Liver (tissue), 8 donors: ENCODE measurements at regions not wholly inside any gene's neighbourhood (a gene's known extent, or its start where the extent isn't known, plus 50 kb on each side); places are given as distances from the start of the nearest gene placed in this dataset.

Source experiments
- DNase-seq: peaks from one replicate; pipeline ENCODE4 v3.0.0-alpha.2; 2017; ENCODE audit warnings: low spot score
- H3K27ac ChIP-seq, 2 donors: one replicate each; pipeline ENCODE4 v1.7.0; 2013; ENCODE audit warnings: inconsistent platforms in 2 of 2, low read length in 2 of 2, control low read depth in 1 of 2, low read depth in 1 of 2, mild to moderate bottlenecking in 1 of 2
- H3K27me3 ChIP-seq, 4 donors: one replicate each; pipeline versions ENCODE4 v1.6.1 to v1.7.0; 2013; ENCODE audit warnings: low read length in 3 of 4, inconsistent platforms in 1 of 4, mild to moderate bottlenecking in 1 of 4, moderate library complexity in 1 of 4; ENCODE audit not compliant: control insufficient read depth in 4 of 4, insufficient read depth in 4 of 4
- H3K36me3 ChIP-seq, 4 donors: one replicate each; pipeline versions ENCODE4 v1.6.1 to v1.7.0; 2013; ENCODE audit warnings: low read length in 3 of 4, mild to moderate bottlenecking in 3 of 4, low read depth in 1 of 4, moderate library complexity in 1 of 4; ENCODE audit not compliant: control insufficient read depth in 4 of 4, insufficient read depth in 3 of 4
- H3K4me1 ChIP-seq, 4 donors: one replicate each; pipeline versions ENCODE4 v1.6.1 to v1.7.0; 2013; ENCODE audit warnings: low read length in 3 of 4, mild to moderate bottlenecking in 3 of 4, moderate library complexity in 1 of 4; ENCODE audit not compliant: control insufficient read depth in 4 of 4, insufficient read depth in 4 of 4
- H3K4me3 ChIP-seq, 3 donors: one replicate each; pipeline versions ENCODE4 v1.6.1 to v1.7.0; 2013; ENCODE audit warnings: low read length in 3 of 3, control low read depth in 1 of 3, low read depth in 1 of 3, mild to moderate bottlenecking in 1 of 3
- H3K9ac ChIP-seq, 2 donors: one replicate each; pipeline ENCODE4 v1.7.0; 2013; ENCODE audit warnings: low read length in 2 of 2, mild to moderate bottlenecking in 2 of 2, moderate library complexity in 2 of 2, control low read depth in 1 of 2, low read depth in 1 of 2
- H3K9me3 ChIP-seq, 4 donors: one replicate each; pipeline versions ENCODE4 v1.6.1 to v1.7.0; 2013; ENCODE audit warnings: low read length in 3 of 4; ENCODE audit not compliant: control insufficient read depth in 4 of 4
- ATF3 ChIP-seq: IDR thresholded peaks from 2 replicates; pipeline ENCODE4 v1.6.1; 2016; ENCODE audit warnings: antibody characterized with exemption
- CTCF ChIP-seq: fragments of 150-350 bp; IDR thresholded peaks from 2 replicates; pipeline ENCODE4 v1.5.1; 2017; ENCODE audit warnings: improper control_type of control experiment, low read depth, low read length; ENCODE audit not compliant: missing input control
- FOXA1 ChIP-seq: IDR thresholded peaks from 2 replicates; pipeline ENCODE4 v1.6.1; 2016; ENCODE audit warnings: antibody characterized with exemption
- GABPA ChIP-seq, 2 donors: IDR thresholded peaks in 1 of 2; conservative IDR thresholded peaks in 1 of 2; 2 replicates each; pipeline ENCODE4 v1.6.1; 2016; ENCODE audit warnings: antibody characterized with exemption in 2 of 2, mild to moderate bottlenecking in 1 of 2, moderate library complexity in 1 of 2
- HNF4A ChIP-seq, 2 donors: conservative IDR thresholded peaks; 2 replicates each; pipeline ENCODE4 v1.6.1; 2016; ENCODE audit warnings: antibody characterized with exemption in 2 of 2, mild to moderate bottlenecking in 2 of 2
- JUND ChIP-seq, 2 donors: IDR thresholded peaks; 2 replicates each; pipeline ENCODE4 v1.6.1; 2016; ENCODE audit warnings: antibody characterized with exemption in 2 of 2
- NR2F2 ChIP-seq: IDR thresholded peaks from 2 replicates; pipeline ENCODE4 v1.6.1; 2016; ENCODE audit warnings: antibody characterized with exemption
- REST ChIP-seq: IDR thresholded peaks from 2 replicates; pipeline ENCODE4 v1.6.1; 2016; ENCODE audit warnings: antibody characterized with exemption, mild to moderate bottlenecking
- SP1 ChIP-seq: IDR thresholded peaks from 2 replicates; pipeline ENCODE4 v1.6.1; 2018; ENCODE audit warnings: antibody characterized with exemption, mild to moderate bottlenecking
- TAF1 ChIP-seq: conservative IDR thresholded peaks from 2 replicates; pipeline ENCODE4 v1.6.1; 2016; ENCODE audit warnings: antibody characterized with exemption, mild to moderate bottlenecking
- ZBTB33 ChIP-seq: IDR thresholded peaks from 2 replicates; pipeline ENCODE4 v1.6.1; 2016; ENCODE audit warnings: antibody characterized with exemption
- WGBS: extraction: QIAGEN DNeasy Blood & Tissue Kit; methylation state at CpG from one replicate; pipeline ENCODE4 v1.1.7; 2013; 5-methylcytosine and 5-hydroxymethylcytosine counted together
- donor health status: healthy.
- donor health status: healthy.
- donor health status: healthy.
- donor health status: healthy.
- donor health status: healthy.

- no peak for DNase-seq
- Histone ChIP-seq H3K9ac (no peak overlapping the region), H3K36me3 (no peaks in the 10 kb centered on the region), H3K4me1 (peaks cover 0 to 3% (median 3%) of the 10 kb centered on the region in 4 donors), H3K27me3 (no peaks in the 10 kb centered on the region), H3K27ac (no peak overlapping the region), H3K9me3 (no peaks in the 10 kb centered on the region), H3K4me3 (no peak overlapping the region)
- WGBS, result 76% methylated on average over 3 of the region's 3 CpGs
- TF ChIP-seq TAF1 (no peak), NR2F2 (no peak), ATF3 (no peak), ZBTB33 (no peak), GABPA (IDR thresholded peaks at IDR 0.05 in 1 of 2, conservative IDR thresholded peaks at IDR 0.05 in 1 of 2) (no peak), CTCF (no peak), SP1 (no peak), JUND (IDR thresholded peaks at IDR 0.05) (no peak), REST (no peak)
These were observed 167.4 kb upstream of the C1orf21 start for GRCh38 chr1:184219414-184219813.

- H3K9ac ChIP-seq, result no peak overlapping the region
- no peaks in the 10 kb centered on the region for H3K9me3 ChIP-seq
- H3K27ac ChIP-seq, result no peak overlapping the region
- 95% methylated on average over 8 of the region's 8 CpGs for WGBS
- TF ChIP-seq HNF4A (conservative IDR thresholded peaks at IDR 0.05) (no peak), FOXA1 (no peak), SP1 (no peak), JUND (IDR thresholded peaks at IDR 0.05) (no peak)
- H3K36me3 ChIP-seq, result no peaks in the 10 kb centered on the region
- peaks cover 0 to 3% (median 3%) of the 10 kb centered on the region in 4 donors for H3K4me1 ChIP-seq
- no peaks in the 10 kb centered on the region for H3K27me3 ChIP-seq
- no peak overlapping the region for H3K4me3 ChIP-seq
- no peak for DNase-seq
These were observed 166.9 kb upstream of the C1orf21 start for GRCh38 chr1:184219883-184220282.
